ENCODE measurements at regions not wholly inside any gene's neighbourhood (a gene's known extent, or its start where the extent isn't known, plus 50 kb on each side); places are given as distances from the start of the nearest gene placed in this dataset.

DNA sequence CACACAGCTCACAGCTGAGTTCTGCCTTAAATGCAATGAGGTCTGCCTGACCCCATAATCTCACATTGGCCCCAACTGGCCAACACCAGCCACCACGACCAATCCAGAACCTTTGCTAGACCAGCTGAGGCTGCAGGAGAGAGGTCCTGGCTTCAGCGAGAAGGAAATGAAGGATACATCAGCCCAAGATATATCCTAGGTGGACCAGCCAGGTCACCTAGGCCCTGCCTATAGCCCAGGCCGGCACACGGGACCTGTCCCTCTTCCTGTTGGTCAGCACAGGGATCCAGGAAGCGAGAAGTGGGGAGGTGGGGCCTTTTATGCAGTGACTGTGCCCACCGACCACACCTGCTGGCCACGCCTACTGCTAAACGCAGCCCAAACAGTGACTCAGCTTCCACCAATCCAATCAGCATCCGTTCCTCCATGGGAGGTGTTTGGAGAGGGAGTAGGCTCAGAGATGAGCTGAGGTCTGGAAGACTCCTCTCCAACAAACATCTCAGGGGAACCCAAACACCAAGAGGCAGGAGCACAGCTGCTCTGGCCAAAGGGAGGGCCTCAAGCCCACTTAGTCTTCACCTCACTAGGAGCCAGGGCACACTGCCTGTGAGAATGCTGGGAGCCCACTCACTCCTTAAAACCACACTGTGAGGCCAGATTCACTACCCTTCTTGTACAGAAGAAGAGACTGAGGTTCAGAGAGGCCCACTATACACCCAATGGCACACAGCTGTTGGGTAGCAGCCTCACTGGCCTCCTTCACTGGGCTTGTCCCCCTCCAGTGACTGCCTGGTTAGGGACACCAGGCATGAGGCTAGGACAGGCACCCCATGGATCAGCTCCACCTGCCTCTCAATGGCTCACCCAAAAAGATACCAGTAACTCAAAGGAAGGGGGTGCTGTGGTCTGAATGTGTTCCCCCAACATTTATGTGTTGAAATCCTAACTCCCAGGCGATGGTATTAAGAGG lies 51.3 kb upstream of the PPP2R5C start:
- no peaks in the 10 kb centered on the region; the same call in 1 of the 2 replicates for H3K27me3 ChIP-seq (replicated peaks; ENCODE audit: control insufficient read depth, insufficient read depth, low read length)
- DNase-seq (ENCODE audit: extremely low read depth, insufficient read length), result no peak
- no peak overlapping the region for H3K4me3 ChIP-seq (replicated peaks; ENCODE audit: low read depth, low read length)
- TF ChIP-seq, protein P1, sequence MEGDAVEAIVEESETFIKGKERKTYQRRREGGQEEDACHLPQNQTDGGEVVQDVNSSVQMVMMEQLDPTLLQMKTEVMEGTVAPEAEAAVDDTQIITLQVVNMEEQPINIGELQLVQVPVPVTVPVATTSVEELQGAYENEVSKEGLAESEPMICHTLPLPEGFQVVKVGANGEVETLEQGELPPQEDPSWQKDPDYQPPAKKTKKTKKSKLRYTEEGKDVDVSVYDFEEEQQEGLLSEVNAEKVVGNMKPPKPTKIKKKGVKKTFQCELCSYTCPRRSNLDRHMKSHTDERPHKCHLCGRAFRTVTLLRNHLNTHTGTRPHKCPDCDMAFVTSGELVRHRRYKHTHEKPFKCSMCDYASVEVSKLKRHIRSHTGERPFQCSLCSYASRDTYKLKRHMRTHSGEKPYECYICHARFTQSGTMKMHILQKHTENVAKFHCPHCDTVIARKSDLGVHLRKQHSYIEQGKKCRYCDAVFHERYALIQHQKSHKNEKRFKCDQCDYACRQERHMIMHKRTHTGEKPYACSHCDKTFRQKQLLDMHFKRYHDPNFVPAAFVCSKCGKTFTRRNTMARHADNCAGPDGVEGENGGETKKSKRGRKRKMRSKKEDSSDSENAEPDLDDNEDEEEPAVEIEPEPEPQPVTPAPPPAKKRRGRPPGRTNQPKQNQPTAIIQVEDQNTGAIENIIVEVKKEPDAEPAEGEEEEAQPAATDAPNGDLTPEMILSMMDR (IDR thresholded peaks at IDR 0.05; ENCODE audit: insufficient read depth, low read length, poor library complexity, severe bottlenecking), result no peak
- no peaks in the 10 kb centered on the region for H3K36me3 ChIP-seq (ENCODE audit: control insufficient read depth, insufficient read depth, low read length)

DNA sequence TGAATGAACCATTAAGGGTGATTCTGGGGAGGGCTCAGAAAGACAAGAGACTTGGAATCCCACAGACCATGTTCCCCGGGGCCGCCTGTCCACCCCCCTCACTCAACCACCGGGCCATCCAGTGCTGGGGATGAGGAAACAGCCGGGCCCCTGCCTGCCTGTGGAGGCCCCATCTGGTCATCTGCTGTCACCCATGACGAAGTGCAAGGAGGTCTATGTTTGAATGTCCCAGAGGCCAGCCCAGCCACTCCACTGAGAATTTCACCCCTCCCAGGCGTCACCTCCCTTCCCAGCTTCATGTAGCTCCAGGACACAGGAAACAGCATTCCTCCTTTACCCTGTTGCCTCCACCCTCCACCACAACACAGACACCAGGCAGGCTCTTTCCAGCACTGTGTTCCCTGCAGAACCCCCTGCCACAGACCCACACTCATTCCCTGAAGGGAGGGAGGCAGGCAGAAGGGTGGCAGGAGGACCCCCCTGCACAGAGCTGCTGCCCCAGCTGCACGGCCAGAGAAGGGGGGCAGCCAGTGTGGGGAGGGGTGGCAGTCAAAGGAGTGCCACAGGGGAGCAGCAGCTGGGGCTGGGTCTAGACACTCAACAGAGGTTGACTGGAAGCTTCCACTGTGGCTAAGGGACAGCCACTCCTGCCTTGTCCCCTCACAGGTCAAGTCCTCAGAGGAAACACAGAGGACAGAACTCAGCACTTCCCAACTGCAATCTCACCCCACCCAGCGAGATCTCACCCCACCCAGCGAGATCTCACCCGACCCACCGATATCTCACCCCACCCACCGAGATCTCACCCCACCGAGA lies 50.3 kb upstream of the PPP2R5C start:
- TF ChIP-seq, protein P1 (IDR thresholded peaks at IDR 0.05; ENCODE audit: insufficient read depth, low read length, poor library complexity, severe bottlenecking), result no peak
- H3K27me3 ChIP-seq (replicated peaks; ENCODE audit: control insufficient read depth, insufficient read depth, low read length), result no peaks in the 10 kb centered on the region; the same call in 1 of the 2 replicates
- no peaks in the 10 kb centered on the region for H3K36me3 ChIP-seq (ENCODE audit: control insufficient read depth, insufficient read depth, low read length)
- H3K4me3 ChIP-seq (replicated peaks; ENCODE audit: low read depth, low read length), result no peak overlapping the region
- DNase-seq (ENCODE audit: extremely low read depth, insufficient read length), result no peak
